GM19467 (cell line): ENCODE measurements at regions not wholly inside any gene's neighbourhood (a gene's known extent, or its start where the extent isn't known, plus 50 kb on each side); places are given as distances from the start of the nearest gene placed in this dataset.
"Not testable (repeated sequence)": the region's sequence is repeated elsewhere in the genome, so short reads cannot be mapped to it uniquely, and the experiment has no call there.

Experiments
- ATAC-seq: cut with Tn5 transposase; IDR thresholded peaks from one replicate; pipeline ENCODE4 v1.9.1; 2021; ENCODE audit warnings: mild to moderate bottlenecking, moderate library complexity; ENCODE audit not compliant: unreplicated experiment

DNA sequence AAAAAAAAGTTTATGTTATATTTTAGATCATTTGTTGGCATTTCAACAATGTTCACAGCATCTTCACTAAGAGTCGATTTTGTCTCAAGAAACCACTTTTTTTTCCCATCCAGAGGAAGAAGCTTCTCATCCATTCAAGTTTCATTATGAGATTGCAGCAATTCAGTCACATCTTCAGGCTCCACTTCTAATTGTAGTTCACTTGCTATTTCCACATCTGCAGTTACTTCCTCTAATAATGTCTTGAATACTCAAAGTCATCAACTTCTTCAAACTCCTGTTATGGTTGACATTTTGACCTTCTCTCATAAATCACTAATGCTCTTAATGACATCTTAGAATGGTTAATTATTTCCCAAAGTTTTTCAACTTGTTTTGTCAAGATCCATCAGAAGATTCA is 61.3 kb upstream of the CHORDC1 start:
- ATAC-seq = no peak

DNA sequence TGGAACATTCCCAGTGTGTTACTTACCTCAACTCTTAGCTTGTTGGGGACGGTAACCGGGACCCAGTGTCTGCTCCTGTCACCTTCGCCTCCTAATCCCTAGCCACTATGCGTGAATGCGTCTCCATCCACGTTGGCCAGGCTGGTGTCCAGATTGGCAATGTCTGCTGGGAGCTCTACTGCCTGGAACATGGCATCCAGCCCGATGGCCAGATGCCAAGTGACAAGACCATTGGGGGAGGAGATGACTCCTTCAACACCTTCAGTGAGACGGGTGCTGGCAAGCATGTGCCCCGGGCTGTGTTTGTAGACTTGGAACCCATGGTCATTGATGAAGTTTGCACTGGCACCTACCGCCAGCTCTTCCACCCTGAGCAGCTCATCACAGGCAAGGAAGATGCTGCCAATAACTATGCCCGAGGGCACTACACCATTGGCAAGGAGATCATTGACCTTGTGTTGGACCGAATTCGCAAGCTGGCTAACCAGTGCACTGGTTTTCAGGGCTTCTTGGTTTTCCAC is 59.8 kb upstream of the CHORDC1 start:
- not testable (repeated sequence) for ATAC-seq

DNA sequence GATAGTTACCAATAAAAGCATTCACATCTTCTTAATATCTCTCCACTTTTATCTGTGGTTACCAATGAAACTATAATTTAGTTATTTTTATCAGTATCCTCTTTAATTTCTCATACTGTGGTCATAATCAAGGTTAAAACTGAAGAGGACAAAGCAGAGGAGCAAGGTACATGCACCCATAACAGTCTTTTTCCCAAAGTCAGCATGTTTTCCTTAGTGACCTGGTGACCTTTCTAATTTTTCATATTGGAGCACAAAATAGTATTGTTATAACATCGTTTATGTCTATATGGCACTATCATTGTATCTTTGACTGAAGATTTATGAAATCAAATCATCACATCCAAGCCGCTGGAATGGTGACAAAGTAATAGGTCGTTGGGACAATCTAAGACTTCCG is 51.5 kb upstream of the CHORDC1 start:
- ATAC-seq = no peak
